A673 (cell line): ENCODE measurements at regions not wholly inside any gene's neighbourhood (a gene's known extent, or its start where the extent isn't known, plus 50 kb on each side); places are given as distances from the start of the nearest gene placed in this dataset.

Source experiments
- BruUV-seq: library from RNA; stranded (reverse); fragments of 400-500 nt; replicated peaks from 2 replicates; lab custom pipeline; 2021; lab: Mats Ljungman, UMichigan
- CTCF ChIA-PET: fragments of 300-600 bp; sonication (Branson Sonifier 250); formaldehyde crosslinking; loops from one replicate; lab custom pipeline; 2022; ENCODE audit warnings: antibody characterized with exemption; lab: Charles Lee
- POLR2A ChIA-PET: fragments of 300-600 bp; sonication (Branson Sonifier 250); formaldehyde crosslinking; loops from one replicate; lab custom pipeline; 2022; ENCODE audit warnings: antibody characterized with exemption; ENCODE audit not compliant: low non-redundant PET; lab: Charles Lee
- DNase-seq: peaks from one replicate; pipeline ENCODE4 v3.0.0-alpha.2; 2015; ENCODE audit warnings: low spot score
- H3K27ac ChIP-seq: fragments of 200-600 bp; sonication (generic); 2 replicates; pipeline ENCODE4 v1.5.1; 2016; ENCODE audit warnings: mixed run types, low read depth, mild to moderate bottlenecking, mixed read lengths, antibody characterized with exemption, low read length; ENCODE audit not compliant: poor library complexity, severe bottlenecking
- H3K27me3 ChIP-seq: fragments of 200-600 bp; sonication (generic); replicated peaks from 2 replicates; pipeline ENCODE4 v1.6.1; 2017; ENCODE audit warnings: mixed run types, low read depth, mild to moderate bottlenecking, mixed read lengths, antibody characterized with exemption, low read length; ENCODE audit not compliant: insufficient read depth, poor library complexity
- H3K36me3 ChIP-seq: fragments of 200-600 bp; sonication (generic); 2 replicates; pipeline ENCODE4 v1.6.1; 2016; ENCODE audit warnings: mixed run types, mild to moderate bottlenecking, mixed read lengths, antibody characterized with exemption, low read length; ENCODE audit not compliant: insufficient read depth, poor library complexity, severe bottlenecking
- H3K4me1 ChIP-seq: fragments of 200-600 bp; sonication (generic); 2 replicates; pipeline ENCODE4 v1.6.1; 2017; ENCODE audit warnings: mixed run types, mild to moderate bottlenecking, mixed read lengths, antibody characterized with exemption, low read length; ENCODE audit not compliant: insufficient read depth, poor library complexity, severe bottlenecking
- H3K4me3 ChIP-seq: fragments of 200-600 bp; sonication (generic); 2 replicates; pipeline ENCODE4 v1.5.1; 2016; ENCODE audit warnings: low read depth, mixed run types, mild to moderate bottlenecking, mixed read lengths, low read length; ENCODE audit not compliant: poor library complexity, severe bottlenecking
- H3K9me3 ChIP-seq: fragments of 200-600 bp; sonication (generic); 2 replicates; pipeline ENCODE4 v1.6.1; 2016; ENCODE audit warnings: mixed run types, low read depth, mild to moderate bottlenecking, mixed read lengths, antibody characterized with exemption, low read length; ENCODE audit not compliant: poor library complexity, severe bottlenecking
- CTCF ChIP-seq: fragments of 300-800, 200-600 bp; sonication (generic); conservative IDR thresholded peaks from 2 replicates; pipeline ENCODE4 v1.5.1; 2017; ENCODE audit warnings: low read depth, mild to moderate bottlenecking, antibody characterized with exemption, low read length, moderate library complexity, mixed read lengths
- EZH2 ChIP-seq: fragments of 200-600 bp; sonication (generic); IDR thresholded peaks from 2 replicates; pipeline ENCODE4 v1.6.1; 2017; ENCODE audit warnings: borderline replicate concordance, low read depth, mild to moderate bottlenecking, mixed read lengths, antibody characterized with exemption, low read length; ENCODE audit not compliant: poor library complexity, severe bottlenecking
- intact Hi-C: fragments of 100-400 bp; cut with micrococcal nuclease; formaldehyde crosslinking; loops from one replicate; pipeline ENCODE4 v1.10.0; 2022; ENCODE audit not compliant: unreplicated experiment

DNA sequence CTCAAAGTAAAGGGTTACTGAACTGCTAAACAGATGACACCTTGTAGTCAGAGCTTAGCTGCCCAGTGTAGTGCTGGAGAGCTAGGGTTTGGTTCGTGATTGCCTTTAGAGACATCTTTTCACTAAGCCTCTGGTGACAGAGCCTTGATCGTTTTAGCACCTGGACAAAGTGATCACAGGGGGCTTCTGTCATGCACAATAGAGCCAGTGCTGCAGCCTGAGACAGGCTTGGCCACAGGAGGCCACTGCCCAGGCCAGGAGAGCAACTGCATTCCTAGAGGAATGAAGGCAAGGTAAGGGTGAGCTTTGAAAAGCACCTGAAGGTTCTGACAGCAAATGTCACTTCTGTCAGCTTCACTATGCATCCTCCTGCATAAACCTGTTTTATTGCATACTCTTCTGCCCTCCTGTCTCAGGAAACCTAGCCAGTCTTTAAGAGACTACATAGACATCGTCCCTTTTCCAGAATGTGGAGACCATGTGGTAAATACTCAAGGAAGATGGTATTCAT is 122.9 kb downstream of the NPY start:
- ChIA-PET CTCF (no interaction called here), POLR2A (no interaction called here)
- Histone ChIP-seq H3K36me3 (no peaks in the 10 kb centered on the region), H3K4me3 (no peak overlapping the region), H3K4me1 (peaks cover 50% of the 10 kb centered on the region), H3K27me3 (no peaks in the 10 kb centered on the region), H3K9me3 (no peaks in the 10 kb centered on the region), H3K27ac (no peak overlapping the region)
- TF ChIP-seq CTCF, result no peak
- no peak for TF ChIP-seq EZH2
- no TSS peak for BruUV-seq
- intact Hi-C loops, result loop anchor here (10.0 kb wide), 2 partner anchors 168 to 688 kb away; partner anchors contain the start of gene PALS2
- no peak for DNase-seq

- no peak for DNase-seq
- BruUV-seq, result no TSS peak
- Histone ChIP-seq H3K4me3 (no peak overlapping the region), H3K9me3 (no peaks in the 10 kb centered on the region), H3K36me3 (no peaks in the 10 kb centered on the region), H3K4me1 (peaks cover 39% of the 10 kb centered on the region), H3K27ac (no peak overlapping the region), H3K27me3 (no peaks in the 10 kb centered on the region)
- intact Hi-C loops, result loop anchor here (10.0 kb wide), 2 partner anchors 167 to 687 kb away; partner anchors contain the start of gene PALS2
- POLR2A ChIA-PET, result no interaction called here
- TF ChIP-seq CTCF, result no peak
- TF ChIP-seq EZH2, result no peak
- CTCF ChIA-PET, result no interaction called here
Measured at GRCh38 chr7:24407965-24408364, 124.0 kb downstream of the NPY start.

DNA sequence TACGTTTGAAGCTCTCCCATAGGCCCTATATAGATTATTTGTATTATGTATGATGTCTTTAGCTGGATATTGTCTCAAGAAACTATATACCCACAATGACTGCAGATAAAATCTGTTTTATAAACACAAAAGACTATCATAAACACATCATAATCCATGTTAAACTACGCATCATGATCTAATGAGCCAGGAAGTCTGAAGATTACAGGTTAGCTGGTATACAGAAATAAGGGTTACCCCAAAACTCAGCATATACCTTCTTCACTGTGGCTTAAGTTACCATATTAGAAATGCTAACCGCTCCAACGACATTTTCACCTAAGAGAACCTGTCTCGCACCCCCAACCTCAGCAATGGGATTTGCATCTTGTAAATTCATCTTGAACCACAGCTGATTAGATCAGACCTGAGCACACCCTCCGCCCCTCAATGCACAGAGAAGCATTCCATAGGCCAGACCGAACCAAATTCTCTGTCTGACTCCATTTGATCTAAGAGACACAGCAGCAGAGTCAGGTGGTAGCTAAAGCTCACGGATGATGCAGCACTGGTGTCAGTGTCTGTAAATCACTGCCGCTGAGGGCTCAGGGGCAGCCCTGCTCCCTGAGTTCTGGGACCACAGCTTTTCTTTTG is 124.9 kb downstream of the NPY start:
- Histone ChIP-seq H3K27me3 (no peaks in the 10 kb centered on the region), H3K27ac (no peak overlapping the region), H3K4me1 (peaks cover 35% of the 10 kb centered on the region), H3K36me3 (no peaks in the 10 kb centered on the region), H3K9me3 (peaks cover 4% of the 10 kb centered on the region), H3K4me3 (no peak overlapping the region)
- ChIA-PET POLR2A (no interaction called here), CTCF (no interaction called here)
- DNase-seq, result no peak
- no TSS peak for BruUV-seq
- TF ChIP-seq EZH2 (no peak), CTCF (no peak)
- intact Hi-C loops, result loop anchor here (10.0 kb wide), 2 partner anchors 166 to 686 kb away; partner anchors contain the start of gene PALS2
